Right atrium auricular region (tissue), 2 donors: ENCODE measurements at regions not wholly inside any gene's neighbourhood (a gene's known extent, or its start where the extent isn't known, plus 50 kb on each side); places are given as distances from the start of the nearest gene placed in this dataset.

Source experiments
- DNase-seq: peaks from one replicate; pipeline ENCODE4 v3.0.0-alpha.2; 2019; ENCODE audit warnings: low spot score
- H3K27ac ChIP-seq, 2 donors: fragments of 200-600 bp; sonication (generic); 1 replicate in 1 of 2; 2 replicates in 1 of 2; pipeline ENCODE4 v1.5.1; 2016 to 2019
- H3K27me3 ChIP-seq, 2 donors: fragments of 200-600 bp; sonication (generic); one replicate each; pipeline versions ENCODE4 v1.5.1 to v1.6.0; 2017 to 2019
- H3K36me3 ChIP-seq: fragments of 200-600 bp; sonication (generic); one replicate; pipeline ENCODE4 v1.5.1; 2016
- H3K4me1 ChIP-seq, 2 donors: fragments of 200-600 bp; sonication (generic); one replicate each; pipeline versions ENCODE4 v1.5.1 to v1.6.0; 2017 to 2019
- H3K4me3 ChIP-seq, 2 donors: fragments of 200-600 bp; sonication (generic); 1 replicate in 1 of 2; 2 replicates in 1 of 2; pipeline ENCODE4 v1.5.1; 2017 to 2019; ENCODE audit warnings: mild to moderate bottlenecking in 1 of 2, moderate library complexity in 1 of 2
- H3K9me3 ChIP-seq, 2 donors: fragments of 200-600 bp; sonication (generic); one replicate each; pipeline ENCODE4 v1.5.1; 2019
- CTCF ChIP-seq, 2 donors: fragments of 200-600 bp; sonication (generic); IDR thresholded peaks; one replicate each; pipeline ENCODE4 v1.5.1; 2019; ENCODE audit warnings: antibody characterized with exemption in 2 of 2

- no peak overlapping the region for H3K4me3 ChIP-seq
Measured at GRCh38 chr4:124177647-124178425, 534.7 kb downstream of the ANKRD50 start.

GRCh38 chr4:124178449-124179021 is 534.0 kb downstream of the ANKRD50 start:
- TF ChIP-seq CTCF (IDR thresholded peaks at IDR 0.05): no peak
- Histone ChIP-seq H3K27me3 (no peaks in the 10 kb centered on the region), H3K4me3 (no peak overlapping the region), H3K36me3 (no peaks in the 10 kb centered on the region), H3K27ac (no peak overlapping the region), H3K9me3 (no peaks in the 10 kb centered on the region), H3K4me1 (no peaks in the 10 kb centered on the region)
- DNase-seq: no peak

More at GRCh38 chr4:124177647-124178425, 534.7 kb downstream of the ANKRD50 start:
- no peak for TF ChIP-seq CTCF (IDR thresholded peaks at IDR 0.05)
- DNase-seq: no peak
- H3K9me3 ChIP-seq: no peaks in the 10 kb centered on the region
- no peaks in the 10 kb centered on the region for H3K27me3 ChIP-seq
- H3K27ac ChIP-seq: no peak overlapping the region
- H3K4me1 ChIP-seq: no peaks in the 10 kb centered on the region
- no peaks in the 10 kb centered on the region for H3K36me3 ChIP-seq

GRCh38 chr4:124179506-124180186 is 532.9 kb downstream of the ANKRD50 start:
- Histone ChIP-seq H3K27me3 (no peaks in the 10 kb centered on the region), H3K4me1 (no peaks in the 10 kb centered on the region), H3K9me3 (no peaks in the 10 kb centered on the region), H3K36me3 (no peaks in the 10 kb centered on the region), H3K4me3 (no peak overlapping the region), H3K27ac (no peak overlapping the region)
- no peak for TF ChIP-seq CTCF (IDR thresholded peaks at IDR 0.05)
- no peak for DNase-seq

GRCh38 chr4:124181039-124181438 is 531.5 kb downstream of the ANKRD50 start:
- Histone ChIP-seq H3K27me3 (no peaks in the 10 kb centered on the region), H3K9me3 (no peaks in the 10 kb centered on the region), H3K4me3 (no peak overlapping the region), H3K27ac (no peak overlapping the region), H3K4me1 (no peaks in the 10 kb centered on the region), H3K36me3 (no peaks in the 10 kb centered on the region)
- DNase-seq: no peak
- no peak for TF ChIP-seq CTCF (IDR thresholded peaks at IDR 0.05)

- Histone ChIP-seq H3K27ac (no peak overlapping the region), H3K4me3 (no peak overlapping the region), H3K36me3 (no peaks in the 10 kb centered on the region), H3K9me3 (no peaks in the 10 kb centered on the region), H3K27me3 (no peaks in the 10 kb centered on the region), H3K4me1 (no peaks in the 10 kb centered on the region)
- no peak for TF ChIP-seq CTCF (IDR thresholded peaks at IDR 0.05)
- DNase-seq: no peak
Measured at GRCh38 chr4:124183231-124183630, 529.3 kb downstream of the ANKRD50 start.
